ENCODE measurements at regions not wholly inside any gene's neighbourhood (a gene's known extent, or its start where the extent isn't known, plus 50 kb on each side); places are given as distances from the start of the nearest gene placed in this dataset.

DNA sequence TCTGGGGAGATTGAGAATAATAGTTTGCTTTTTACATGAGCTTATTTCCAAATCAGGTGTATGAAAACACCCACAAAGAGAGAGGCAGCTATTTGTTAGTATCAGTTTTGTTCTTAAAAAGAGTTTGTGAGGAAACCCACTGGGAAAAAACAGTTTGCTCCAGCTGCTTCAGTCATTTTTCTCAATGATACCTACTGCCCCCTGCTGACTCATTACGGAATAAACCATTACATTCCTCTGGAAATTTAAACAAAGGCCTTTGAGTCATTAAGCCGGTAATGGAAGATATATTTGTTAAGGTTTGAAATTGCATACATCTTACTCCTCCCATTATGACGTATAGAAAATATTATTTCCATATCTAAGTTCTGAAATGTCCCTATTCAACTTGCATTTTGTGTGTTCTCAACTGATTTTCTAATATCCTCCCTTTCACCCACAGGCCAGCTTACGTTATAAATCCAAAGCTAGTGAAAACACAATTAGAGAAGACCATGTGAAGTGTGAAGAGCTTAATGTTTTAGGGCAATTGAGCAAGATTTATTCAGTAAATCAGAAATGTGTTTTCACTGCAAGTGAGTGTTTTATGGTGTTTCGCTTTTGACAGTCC lies 761.6 kb downstream of the DSC3 start:
- no peaks in the 10 kb centered on the region for H3K27me3 ChIP-seq (replicated peaks; ENCODE audit: control insufficient read depth, insufficient read depth, low read length)
- peak in 1 of 2 experiments; percentile 28 for DNase-seq
- no peaks in the 10 kb centered on the region for H3K9me3 Mint-ChIP-seq (ENCODE audit: unreplicated experiment)
- H3K36me3 ChIP-seq (ENCODE audit: control insufficient read depth, insufficient read depth, low read length), result no peaks in the 10 kb centered on the region
- intact Hi-C loops (cut with micrococcal nuclease; ENCODE audit: unreplicated experiment), result loop anchor here (1.0 kb wide), 1 partner anchor 407 kb away; no protein-coding TSS in a partner anchor
- no peaks in the 10 kb centered on the region for H3K4me1 ChIP-seq
- H3K4me1 Mint-ChIP-seq (ENCODE audit: low read depth, unreplicated experiment), result no peaks in the 10 kb centered on the region
- TF ChIP-seq, protein P1, sequence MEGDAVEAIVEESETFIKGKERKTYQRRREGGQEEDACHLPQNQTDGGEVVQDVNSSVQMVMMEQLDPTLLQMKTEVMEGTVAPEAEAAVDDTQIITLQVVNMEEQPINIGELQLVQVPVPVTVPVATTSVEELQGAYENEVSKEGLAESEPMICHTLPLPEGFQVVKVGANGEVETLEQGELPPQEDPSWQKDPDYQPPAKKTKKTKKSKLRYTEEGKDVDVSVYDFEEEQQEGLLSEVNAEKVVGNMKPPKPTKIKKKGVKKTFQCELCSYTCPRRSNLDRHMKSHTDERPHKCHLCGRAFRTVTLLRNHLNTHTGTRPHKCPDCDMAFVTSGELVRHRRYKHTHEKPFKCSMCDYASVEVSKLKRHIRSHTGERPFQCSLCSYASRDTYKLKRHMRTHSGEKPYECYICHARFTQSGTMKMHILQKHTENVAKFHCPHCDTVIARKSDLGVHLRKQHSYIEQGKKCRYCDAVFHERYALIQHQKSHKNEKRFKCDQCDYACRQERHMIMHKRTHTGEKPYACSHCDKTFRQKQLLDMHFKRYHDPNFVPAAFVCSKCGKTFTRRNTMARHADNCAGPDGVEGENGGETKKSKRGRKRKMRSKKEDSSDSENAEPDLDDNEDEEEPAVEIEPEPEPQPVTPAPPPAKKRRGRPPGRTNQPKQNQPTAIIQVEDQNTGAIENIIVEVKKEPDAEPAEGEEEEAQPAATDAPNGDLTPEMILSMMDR (IDR thresholded peaks at IDR 0.05; ENCODE audit: insufficient read depth in 1 of 2, low read depth in 1 of 2, low read length in 1 of 2, severe bottlenecking in 1 of 2, unreplicated experiment in 1 of 2), result peak; percentile 24 to 31
- no TSS peak for BruUV-seq (replicated peaks)
- H3K4me3 ChIP-seq (ENCODE audit: low read depth, low read length), result no peak overlapping the region
- ChIA-PET POLR2A (no interaction called here), CTCF (interaction anchor here (1.2 kb wide), 1 partner anchor 407 kb away, joined by 3 read pairs; no protein-coding TSS in a partner anchor)
- H3K9me3 ChIP-seq, result no peaks in the 10 kb centered on the region
- H3K27ac Mint-ChIP-seq (ENCODE audit: unreplicated experiment), result no peak overlapping the region
- no peaks in the 10 kb centered on the region for H3K27me3 Mint-ChIP-seq (ENCODE audit: insufficient read depth, unreplicated experiment)
- H3K4me3 Mint-ChIP-seq (ENCODE audit: unreplicated experiment), result no peak overlapping the region
- no peaks in the 10 kb centered on the region for H3K36me3 Mint-ChIP-seq (ENCODE audit: insufficient read depth, unreplicated experiment)

DNA sequence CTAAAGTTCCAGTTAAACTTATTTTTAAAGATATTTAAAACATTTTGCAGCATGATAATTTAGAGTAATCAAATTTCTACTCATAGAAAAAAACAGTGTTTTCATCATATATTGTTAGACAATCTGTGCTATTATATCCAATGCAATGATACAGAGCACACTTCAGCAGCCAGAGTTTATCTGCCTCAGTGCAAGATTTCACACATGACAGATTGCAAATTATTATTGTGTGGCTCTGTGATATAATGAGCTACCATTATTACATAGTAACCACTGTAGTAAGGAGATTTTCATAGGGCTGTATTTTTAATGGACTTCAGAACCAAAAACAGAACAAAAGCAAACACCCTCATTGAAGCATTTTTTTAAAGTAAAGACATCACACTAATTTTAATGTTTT lies 762.4 kb downstream of the DSC3 start:
- BruUV-seq (replicated peaks), result no TSS peak
- intact Hi-C loops (cut with micrococcal nuclease; ENCODE audit: unreplicated experiment), result no loop called here
- Mint-ChIP-seq H3K36me3 (ENCODE audit: insufficient read depth, unreplicated experiment) (no peaks in the 10 kb centered on the region), H3K27me3 (ENCODE audit: insufficient read depth, unreplicated experiment) (no peaks in the 10 kb centered on the region), H3K4me1 (ENCODE audit: low read depth, unreplicated experiment) (no peaks in the 10 kb centered on the region), H3K27ac (ENCODE audit: unreplicated experiment) (no peak overlapping the region), H3K4me3 (ENCODE audit: unreplicated experiment) (no peak overlapping the region), H3K9me3 (ENCODE audit: unreplicated experiment) (no peaks in the 10 kb centered on the region)
- CTCF ChIA-PET, result interaction anchor here (1.2 kb wide), 1 partner anchor 406 kb away, joined by 3 read pairs; no protein-coding TSS in a partner anchor
- TF ChIP-seq, protein P1 (IDR thresholded peaks at IDR 0.05; ENCODE audit: insufficient read depth in 1 of 2, low read depth in 1 of 2, low read length in 1 of 2, severe bottlenecking in 1 of 2, unreplicated experiment in 1 of 2), result no peak
- Histone ChIP-seq H3K9me3 (no peaks in the 10 kb centered on the region), H3K4me1 (no peaks in the 10 kb centered on the region), H3K36me3 (ENCODE audit: control insufficient read depth, insufficient read depth, low read length) (no peaks in the 10 kb centered on the region), H3K27me3 (replicated peaks; ENCODE audit: control insufficient read depth, insufficient read depth, low read length) (no peaks in the 10 kb centered on the region), H3K4me3 (ENCODE audit: low read depth, low read length) (no peak overlapping the region)
- DNase-seq, result no peak
- POLR2A ChIA-PET, result no interaction called here

DNA sequence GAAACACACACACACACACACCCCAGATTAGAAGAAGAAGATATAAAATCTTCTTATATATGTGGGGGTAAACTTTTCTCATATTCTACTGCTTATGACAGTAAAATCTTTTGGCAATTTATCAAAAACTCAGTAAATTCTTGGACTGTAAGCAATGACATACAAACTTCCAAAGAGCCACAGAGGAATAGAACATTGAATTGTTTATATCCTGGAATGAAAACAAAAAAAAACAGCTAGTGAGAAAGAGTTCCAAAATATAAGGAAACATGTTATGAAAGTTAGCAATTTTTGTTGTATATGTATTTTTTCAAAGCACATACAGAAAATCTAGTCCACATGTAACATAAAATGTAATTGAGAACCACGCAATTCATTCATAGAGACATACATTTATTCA lies 764.9 kb downstream of the DSC3 start:
- Mint-ChIP-seq H3K4me1 (ENCODE audit: low read depth, unreplicated experiment) (no peaks in the 10 kb centered on the region), H3K27ac (ENCODE audit: unreplicated experiment) (no peak overlapping the region), H3K9me3 (ENCODE audit: unreplicated experiment) (no peaks in the 10 kb centered on the region), H3K4me3 (ENCODE audit: unreplicated experiment) (no peak overlapping the region), H3K36me3 (ENCODE audit: insufficient read depth, unreplicated experiment) (no peaks in the 10 kb centered on the region), H3K27me3 (ENCODE audit: insufficient read depth, unreplicated experiment) (peaks cover 2% of the 10 kb centered on the region)
- TF ChIP-seq, protein P1 (IDR thresholded peaks at IDR 0.05; ENCODE audit: insufficient read depth in 1 of 2, low read depth in 1 of 2, low read length in 1 of 2, severe bottlenecking in 1 of 2, unreplicated experiment in 1 of 2), result no peak
- intact Hi-C loops (cut with micrococcal nuclease; ENCODE audit: unreplicated experiment), result no loop called here
- H3K36me3 ChIP-seq (ENCODE audit: control insufficient read depth, insufficient read depth, low read length), result no peaks in the 10 kb centered on the region
- no peaks in the 10 kb centered on the region for H3K9me3 ChIP-seq
- ChIA-PET CTCF (no interaction called here), POLR2A (no interaction called here)
- no peak for DNase-seq
- BruUV-seq (replicated peaks), result no TSS peak
- H3K4me3 ChIP-seq (ENCODE audit: low read depth, low read length), result no peak overlapping the region
- no peaks in the 10 kb centered on the region for H3K27me3 ChIP-seq (replicated peaks; ENCODE audit: control insufficient read depth, insufficient read depth, low read length)
- H3K4me1 ChIP-seq, result no peaks in the 10 kb centered on the region
